Loucy (cell line): ENCODE measurements at regions not wholly inside any gene's neighbourhood (a gene's known extent, or its start where the extent isn't known, plus 50 kb on each side); places are given as distances from the start of the nearest gene placed in this dataset.

ENCODE experiments used
- EZH2phosphoT487 ChIP-seq: fragments of 200-600 bp; IDR thresholded peaks from 2 replicates; pipeline ENCODE4 v1.6.1; 2018; ENCODE audit warnings: antibody characterized with exemption, mild to moderate bottlenecking, moderate library complexity, borderline replicate concordance
- TF ChIP-seq, protein P1 (sequence below): fragments of 200-600 bp; sonication (generic); conservative IDR thresholded peaks from 2 replicates; pipeline ENCODE4 v1.5.1; 2014; ENCODE audit warnings: mild to moderate bottlenecking, antibody characterized with exemption, low read length

DNA sequence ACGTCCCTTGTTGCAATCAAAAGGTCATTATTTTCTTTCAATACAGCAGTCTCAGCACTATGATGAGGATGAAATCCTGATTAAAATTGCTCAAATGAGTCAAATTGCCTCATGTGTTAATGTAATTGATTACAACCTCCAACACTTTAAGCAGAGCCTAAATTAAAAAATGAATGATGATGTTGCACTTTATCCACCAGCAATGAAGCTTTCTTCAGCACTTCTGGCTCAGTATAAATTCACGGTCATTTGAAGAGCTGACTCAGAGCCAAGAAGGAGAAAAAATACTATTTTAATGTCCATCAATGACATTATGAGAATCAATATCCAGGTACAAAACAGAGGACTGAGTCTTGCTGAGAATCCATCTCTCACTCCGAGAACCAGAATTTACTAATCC is 792.6 kb upstream of the ATXN8OS start:
- TF ChIP-seq, protein P1, sequence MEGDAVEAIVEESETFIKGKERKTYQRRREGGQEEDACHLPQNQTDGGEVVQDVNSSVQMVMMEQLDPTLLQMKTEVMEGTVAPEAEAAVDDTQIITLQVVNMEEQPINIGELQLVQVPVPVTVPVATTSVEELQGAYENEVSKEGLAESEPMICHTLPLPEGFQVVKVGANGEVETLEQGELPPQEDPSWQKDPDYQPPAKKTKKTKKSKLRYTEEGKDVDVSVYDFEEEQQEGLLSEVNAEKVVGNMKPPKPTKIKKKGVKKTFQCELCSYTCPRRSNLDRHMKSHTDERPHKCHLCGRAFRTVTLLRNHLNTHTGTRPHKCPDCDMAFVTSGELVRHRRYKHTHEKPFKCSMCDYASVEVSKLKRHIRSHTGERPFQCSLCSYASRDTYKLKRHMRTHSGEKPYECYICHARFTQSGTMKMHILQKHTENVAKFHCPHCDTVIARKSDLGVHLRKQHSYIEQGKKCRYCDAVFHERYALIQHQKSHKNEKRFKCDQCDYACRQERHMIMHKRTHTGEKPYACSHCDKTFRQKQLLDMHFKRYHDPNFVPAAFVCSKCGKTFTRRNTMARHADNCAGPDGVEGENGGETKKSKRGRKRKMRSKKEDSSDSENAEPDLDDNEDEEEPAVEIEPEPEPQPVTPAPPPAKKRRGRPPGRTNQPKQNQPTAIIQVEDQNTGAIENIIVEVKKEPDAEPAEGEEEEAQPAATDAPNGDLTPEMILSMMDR, result no peak
- no peak for TF ChIP-seq EZH2phosphoT487
